ENCODE measurements at regions not wholly inside any gene's neighbourhood (a gene's known extent, or its start where the extent isn't known, plus 50 kb on each side); places are given as distances from the start of the nearest gene placed in this dataset.

DNA sequence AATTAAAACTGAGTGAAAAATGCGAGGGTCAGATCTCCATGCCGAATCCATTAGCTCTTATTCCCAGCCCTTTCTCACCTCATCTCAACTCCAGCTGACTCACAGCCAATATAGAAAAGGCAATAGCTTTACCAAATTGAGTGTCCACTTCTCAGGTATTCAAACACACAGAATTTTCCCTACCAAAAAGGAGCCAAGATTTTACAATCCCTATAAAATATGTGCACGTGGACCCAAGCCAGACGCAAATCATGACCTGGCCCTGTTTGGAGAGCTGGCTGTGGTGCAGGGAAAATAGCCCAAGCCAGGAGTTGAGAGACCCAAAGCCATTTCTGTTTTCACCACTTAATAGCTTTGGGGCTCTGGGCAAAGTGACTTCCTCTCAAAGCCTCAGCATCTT, 379.7 kb upstream of the AUTS2 start:
- no peak overlapping the region for H3K56ac ChIP-seq (replicated peaks; ENCODE audit: insufficient read length, low read depth, low read length)
- H4K8ac ChIP-seq (ENCODE audit: extremely low read depth, insufficient read depth, low read length), result no peak overlapping the region
- peaks cover 0 to 2% (median 0%) of the 10 kb centered on the region in 4 experiments; a peak in 4 of 7 replicates for H3K27me3 ChIP-seq (replicated peaks in 1 of 4; ENCODE audit: control insufficient read depth in 3 of 4, extremely low read depth in 1 of 4, insufficient read depth in 3 of 4, low read length in 3 of 4)
- no peak overlapping the region for H2AK5ac ChIP-seq (ENCODE audit: low read depth, low read length)
- no peaks in the 10 kb centered on the region for H3K9me3 ChIP-seq (ENCODE audit: insufficient read depth in 2 of 2, low read depth in 1 of 2, low read length in 1 of 2)
- no peak overlapping the region for H3K14ac ChIP-seq (ENCODE audit: insufficient read length)
- no peak overlapping the region for H3K18ac ChIP-seq (ENCODE audit: extremely low read depth, low read length)
- CTCF ChIA-PET (ENCODE audit: partially characterized antibody), result no interaction called here
- H3K23ac ChIP-seq (ENCODE audit: insufficient read length), result no peak overlapping the region
- H2BK120ac ChIP-seq (replicated peaks; ENCODE audit: low read depth, low read length), result no peak overlapping the region
- no peak overlapping the region for H3K27ac ChIP-seq (ENCODE audit: low read depth, low read length)
- H3K23me2 ChIP-seq (ENCODE audit: low read depth, low read length), result no peaks in the 10 kb centered on the region
- DNase-seq (ENCODE audit: low read depth in 1 of 2, low spot score in 2 of 2) (no peak), FAIRE-seq (no peak)
- POLR2A ChIA-PET (ENCODE audit: partially characterized antibody), result interaction anchor here (0.6 kb wide), 1 partner anchor 1916 kb away, joined by 3 read pairs; no protein-coding TSS in a partner anchor
- H3K4me1 ChIP-seq (replicated peaks in 1 of 4; ENCODE audit: control insufficient read depth in 3 of 4, insufficient read depth in 4 of 4, low read length in 3 of 4), result no peaks in the 10 kb centered on the region
- H3K9ac ChIP-seq (replicated peaks in 1 of 4; ENCODE audit: extremely low read depth in 1 of 4, low read depth in 3 of 4, low read length in 3 of 4), result no peak overlapping the region
- no peak overlapping the region for H4K5ac ChIP-seq (ENCODE audit: insufficient read length, low read depth, low read length)
- no peaks in the 10 kb centered on the region for H3K36me3 ChIP-seq (ENCODE audit: control insufficient read depth in 2 of 4, insufficient read depth in 4 of 4, low read length in 3 of 4)
- no peak overlapping the region for H4K91ac ChIP-seq (replicated peaks; ENCODE audit: insufficient read length, low read length)
- no peak overlapping the region for H3K4me3 ChIP-seq (ENCODE audit: extremely low read depth in 1 of 4, insufficient read depth in 2 of 4, low read depth in 3 of 4, low read length in 4 of 4)
- no peak overlapping the region for H3K4ac ChIP-seq (replicated peaks; ENCODE audit: insufficient read length, low read depth, low read length)
- 93% methylated on average over 4 of the region's 4 CpGs; no CpG with 5 or more reads in 1 of the 2 experiments for WGBS, 2 experiments (ENCODE audit: extremely low coverage in 1 of 2, insufficient coverage in 1 of 2, insufficient read length in 1 of 2, insufficient replicate concordance in 2 of 2, low coverage in 1 of 2, low lambda C conversion rate in 2 of 2, missing lambda C conversion rate in 1 of 2)
- no peaks in the 10 kb centered on the region for H3K79me1 ChIP-seq (ENCODE audit: low read depth, low read length)
- H3K4me2 ChIP-seq (ENCODE audit: insufficient read depth in 1 of 2, low read depth in 2 of 2, low read length in 2 of 2), result no peak overlapping the region
- H2AFZ ChIP-seq (ENCODE audit: low read length), result no peak overlapping the region
- no peak overlapping the region for H2BK15ac ChIP-seq (ENCODE audit: low read length)
- no peak overlapping the region for H2BK5ac ChIP-seq (ENCODE audit: low read depth, low read length)
- H2BK20ac ChIP-seq (ENCODE audit: low read length), result no peak overlapping the region
- no peak overlapping the region for H2BK12ac ChIP-seq (ENCODE audit: low read depth, low read length)
- no peaks in the 10 kb centered on the region for H3K79me2 ChIP-seq (ENCODE audit: control insufficient read depth in 1 of 2, insufficient read depth in 2 of 2, low read length in 2 of 2)
- H4K20me1 ChIP-seq (replicated peaks in 1 of 2; ENCODE audit: control insufficient read depth in 1 of 2, insufficient read depth in 2 of 2, low read length in 2 of 2), result no peaks in the 10 kb centered on the region
- TF ChIP-seq SIN3A (conservative IDR thresholded peaks at IDR 0.05 in 1 of 2, IDR thresholded peaks at IDR 0.05 in 1 of 2; ENCODE audit: low read depth in 1 of 2, low read length in 2 of 2) (no peak), CHD2 (IDR thresholded peaks at IDR 0.05; ENCODE audit: low read length) (no peak)
- TF ChIP-seq, protein P1, sequence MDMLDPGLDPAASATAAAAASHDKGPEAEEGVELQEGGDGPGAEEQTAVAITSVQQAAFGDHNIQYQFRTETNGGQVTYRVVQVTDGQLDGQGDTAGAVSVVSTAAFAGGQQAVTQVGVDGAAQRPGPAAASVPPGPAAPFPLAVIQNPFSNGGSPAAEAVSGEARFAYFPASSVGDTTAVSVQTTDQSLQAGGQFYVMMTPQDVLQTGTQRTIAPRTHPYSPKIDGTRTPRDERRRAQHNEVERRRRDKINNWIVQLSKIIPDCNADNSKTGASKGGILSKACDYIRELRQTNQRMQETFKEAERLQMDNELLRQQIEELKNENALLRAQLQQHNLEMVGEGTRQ (IDR thresholded peaks at IDR 0.05; ENCODE audit: low read length), result no peak

Data from H1 (cell line).